HepG2 (cell line): ENCODE measurements at regions not wholly inside any gene's neighbourhood (a gene's known extent, or its start where the extent isn't known, plus 50 kb on each side); places are given as distances from the start of the nearest gene placed in this dataset.

Source experiments
- BRD4 ChIP-seq: sonication (generic); formaldehyde crosslinking; IDR thresholded peaks from 2 replicates; pipeline ENCODE4 v1.4.0; 2020; ENCODE audit warnings: missing genetic modification reagents
- CCAR2 ChIP-seq: fragments of 200-400 bp; formaldehyde crosslinking; optimal IDR thresholded peaks from 2 replicates; pipeline ENCODE3; 2018; ENCODE audit warnings: low read depth, mild to moderate bottlenecking, low read length, moderate library complexity
- MYC ChIP-seq: sonication (generic); formaldehyde crosslinking; IDR thresholded peaks from 2 replicates; pipeline ENCODE4 v1.9.0; 2021; ENCODE audit warnings: missing genetic modification reagents, borderline replicate concordance
- SALL2 ChIP-seq: sonication (generic); formaldehyde crosslinking; IDR thresholded peaks from 2 replicates; pipeline ENCODE4 v1.8.1; 2023; ENCODE audit warnings: mild to moderate bottlenecking, missing genetic modification reagents, inconsistent platforms
- TF ChIP-seq, protein P1 (sequence below): sonication (generic); formaldehyde crosslinking; IDR thresholded peaks from 2 replicates; pipeline ENCODE4 v1.5.0; 2020; ENCODE audit warnings: mild to moderate bottlenecking, missing genetic modification reagents, moderate library complexity

DNA sequence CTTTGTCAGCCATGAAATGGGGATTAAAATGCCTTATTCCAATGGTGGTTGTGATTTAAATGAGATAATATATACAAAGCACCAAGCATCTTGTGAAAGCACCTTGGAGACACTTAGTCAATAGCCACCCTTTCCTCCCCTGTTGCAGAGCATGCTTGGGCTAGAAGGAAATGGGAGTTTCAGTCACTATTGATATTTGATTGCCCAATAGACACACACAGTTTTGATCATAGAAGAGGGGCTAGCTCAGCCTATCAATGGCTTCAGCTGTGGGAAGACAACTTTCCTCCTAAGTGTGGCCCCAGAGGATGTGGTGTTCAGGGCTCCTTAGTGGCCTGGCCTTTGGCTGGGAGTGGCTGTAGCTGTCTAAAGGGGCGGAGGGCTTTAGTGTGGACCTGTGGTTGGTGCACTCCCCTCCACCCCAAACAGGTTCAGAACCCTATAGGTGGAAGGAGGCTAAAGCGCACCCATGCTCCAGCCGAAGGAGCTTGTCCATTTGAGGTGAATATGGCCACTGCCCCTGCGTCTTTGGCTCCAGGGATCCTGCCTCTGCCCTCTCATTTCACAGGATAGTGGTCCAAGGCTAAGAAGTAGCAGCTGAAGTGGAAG, 132.3 kb downstream of the TMEM30B start:
- TF ChIP-seq BRD4 (CRISPR knock-in tag) (no peak), MYC (no peak), CCAR2 (no peak), SALL2 (CRISPR knock-in tag) (no peak)
- TF ChIP-seq, protein P1, sequence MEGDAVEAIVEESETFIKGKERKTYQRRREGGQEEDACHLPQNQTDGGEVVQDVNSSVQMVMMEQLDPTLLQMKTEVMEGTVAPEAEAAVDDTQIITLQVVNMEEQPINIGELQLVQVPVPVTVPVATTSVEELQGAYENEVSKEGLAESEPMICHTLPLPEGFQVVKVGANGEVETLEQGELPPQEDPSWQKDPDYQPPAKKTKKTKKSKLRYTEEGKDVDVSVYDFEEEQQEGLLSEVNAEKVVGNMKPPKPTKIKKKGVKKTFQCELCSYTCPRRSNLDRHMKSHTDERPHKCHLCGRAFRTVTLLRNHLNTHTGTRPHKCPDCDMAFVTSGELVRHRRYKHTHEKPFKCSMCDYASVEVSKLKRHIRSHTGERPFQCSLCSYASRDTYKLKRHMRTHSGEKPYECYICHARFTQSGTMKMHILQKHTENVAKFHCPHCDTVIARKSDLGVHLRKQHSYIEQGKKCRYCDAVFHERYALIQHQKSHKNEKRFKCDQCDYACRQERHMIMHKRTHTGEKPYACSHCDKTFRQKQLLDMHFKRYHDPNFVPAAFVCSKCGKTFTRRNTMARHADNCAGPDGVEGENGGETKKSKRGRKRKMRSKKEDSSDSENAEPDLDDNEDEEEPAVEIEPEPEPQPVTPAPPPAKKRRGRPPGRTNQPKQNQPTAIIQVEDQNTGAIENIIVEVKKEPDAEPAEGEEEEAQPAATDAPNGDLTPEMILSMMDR (CRISPR knock-in tag) = no peak
